HL-60 (cell line): ENCODE measurements at regions not wholly inside any gene's neighbourhood (a gene's known extent, or its start where the extent isn't known, plus 50 kb on each side); places are given as distances from the start of the nearest gene placed in this dataset.

Experiments
- GABPA ChIP-seq: IDR thresholded peaks from 2 replicates; pipeline ENCODE4 v1.6.1; 2012; ENCODE audit warnings: low read depth
- POLR2AphosphoS5 ChIP-seq: IDR thresholded peaks from 2 replicates; pipeline ENCODE4 v1.6.1; 2012; ENCODE audit warnings: low read depth
- SPI1 ChIP-seq: IDR thresholded peaks from 2 replicates; pipeline ENCODE4 v1.6.1; 2012; ENCODE audit warnings: low read depth, mild to moderate bottlenecking, borderline replicate concordance
- TF ChIP-seq, protein P1 (sequence below): IDR thresholded peaks from one replicate; pipeline ENCODE4 v1.5.1; 2011; ENCODE audit warnings: low read length, control low read depth, inconsistent platforms; ENCODE audit not compliant: insufficient read depth
- TF ChIP-seq, protein P2 (sequence below): IDR thresholded peaks from 2 replicates; pipeline ENCODE4 v1.6.1; 2012; ENCODE audit warnings: low read depth; ENCODE audit not compliant: insufficient replicate concordance

DNA sequence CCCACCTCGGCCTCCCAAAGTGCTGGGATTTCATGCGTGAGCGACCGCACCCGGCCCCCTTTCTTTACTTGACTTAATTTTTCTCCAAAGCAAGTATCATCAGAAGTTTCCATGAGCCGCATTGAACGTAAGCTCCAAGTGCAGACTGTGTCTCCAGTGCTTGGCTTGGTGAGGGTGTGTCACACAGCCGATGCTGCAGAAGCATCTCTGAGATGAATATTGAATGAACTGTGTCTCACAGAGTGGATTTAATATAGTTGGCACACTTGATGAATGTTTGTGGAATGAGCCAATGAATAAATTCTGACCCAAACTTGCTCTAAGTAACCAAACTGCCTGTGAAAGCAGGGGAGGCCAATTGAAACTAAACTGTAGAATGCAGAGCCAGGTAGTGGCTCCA, 159.4 kb upstream of the KBTBD8 start:
- TF ChIP-seq, protein P1, sequence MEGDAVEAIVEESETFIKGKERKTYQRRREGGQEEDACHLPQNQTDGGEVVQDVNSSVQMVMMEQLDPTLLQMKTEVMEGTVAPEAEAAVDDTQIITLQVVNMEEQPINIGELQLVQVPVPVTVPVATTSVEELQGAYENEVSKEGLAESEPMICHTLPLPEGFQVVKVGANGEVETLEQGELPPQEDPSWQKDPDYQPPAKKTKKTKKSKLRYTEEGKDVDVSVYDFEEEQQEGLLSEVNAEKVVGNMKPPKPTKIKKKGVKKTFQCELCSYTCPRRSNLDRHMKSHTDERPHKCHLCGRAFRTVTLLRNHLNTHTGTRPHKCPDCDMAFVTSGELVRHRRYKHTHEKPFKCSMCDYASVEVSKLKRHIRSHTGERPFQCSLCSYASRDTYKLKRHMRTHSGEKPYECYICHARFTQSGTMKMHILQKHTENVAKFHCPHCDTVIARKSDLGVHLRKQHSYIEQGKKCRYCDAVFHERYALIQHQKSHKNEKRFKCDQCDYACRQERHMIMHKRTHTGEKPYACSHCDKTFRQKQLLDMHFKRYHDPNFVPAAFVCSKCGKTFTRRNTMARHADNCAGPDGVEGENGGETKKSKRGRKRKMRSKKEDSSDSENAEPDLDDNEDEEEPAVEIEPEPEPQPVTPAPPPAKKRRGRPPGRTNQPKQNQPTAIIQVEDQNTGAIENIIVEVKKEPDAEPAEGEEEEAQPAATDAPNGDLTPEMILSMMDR = no peak
- TF ChIP-seq GABPA = no peak
- TF ChIP-seq POLR2AphosphoS5 = no peak
- TF ChIP-seq, protein P2, sequence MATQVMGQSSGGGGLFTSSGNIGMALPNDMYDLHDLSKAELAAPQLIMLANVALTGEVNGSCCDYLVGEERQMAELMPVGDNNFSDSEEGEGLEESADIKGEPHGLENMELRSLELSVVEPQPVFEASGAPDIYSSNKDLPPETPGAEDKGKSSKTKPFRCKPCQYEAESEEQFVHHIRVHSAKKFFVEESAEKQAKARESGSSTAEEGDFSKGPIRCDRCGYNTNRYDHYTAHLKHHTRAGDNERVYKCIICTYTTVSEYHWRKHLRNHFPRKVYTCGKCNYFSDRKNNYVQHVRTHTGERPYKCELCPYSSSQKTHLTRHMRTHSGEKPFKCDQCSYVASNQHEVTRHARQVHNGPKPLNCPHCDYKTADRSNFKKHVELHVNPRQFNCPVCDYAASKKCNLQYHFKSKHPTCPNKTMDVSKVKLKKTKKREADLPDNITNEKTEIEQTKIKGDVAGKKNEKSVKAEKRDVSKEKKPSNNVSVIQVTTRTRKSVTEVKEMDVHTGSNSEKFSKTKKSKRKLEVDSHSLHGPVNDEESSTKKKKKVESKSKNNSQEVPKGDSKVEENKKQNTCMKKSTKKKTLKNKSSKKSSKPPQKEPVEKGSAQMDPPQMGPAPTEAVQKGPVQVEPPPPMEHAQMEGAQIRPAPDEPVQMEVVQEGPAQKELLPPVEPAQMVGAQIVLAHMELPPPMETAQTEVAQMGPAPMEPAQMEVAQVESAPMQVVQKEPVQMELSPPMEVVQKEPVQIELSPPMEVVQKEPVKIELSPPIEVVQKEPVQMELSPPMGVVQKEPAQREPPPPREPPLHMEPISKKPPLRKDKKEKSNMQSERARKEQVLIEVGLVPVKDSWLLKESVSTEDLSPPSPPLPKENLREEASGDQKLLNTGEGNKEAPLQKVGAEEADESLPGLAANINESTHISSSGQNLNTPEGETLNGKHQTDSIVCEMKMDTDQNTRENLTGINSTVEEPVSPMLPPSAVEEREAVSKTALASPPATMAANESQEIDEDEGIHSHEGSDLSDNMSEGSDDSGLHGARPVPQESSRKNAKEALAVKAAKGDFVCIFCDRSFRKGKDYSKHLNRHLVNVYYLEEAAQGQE = no peak
- TF ChIP-seq SPI1 = no peak
